ENCODE measurements at regions not wholly inside any gene's neighbourhood (a gene's known extent, or its start where the extent isn't known, plus 50 kb on each side); places are given as distances from the start of the nearest gene placed in this dataset.
"Not testable (repeated sequence)": the region's sequence is repeated elsewhere in the genome, so short reads cannot be mapped to it uniquely, and the experiment has no call there.

GRCh38 chr2:184157141-184157540 is 441.2 kb upstream of the ZNF804A start:
- no peak overlapping the region for H3K4me3 ChIP-seq (ENCODE audit: low read depth, low read length)
- DNase-seq (ENCODE audit: low read depth), result no peak
- no peak for TF ChIP-seq CTCF (IDR thresholded peaks at IDR 0.05; ENCODE audit: low read depth, low read length, missing control alignments)

- H3K4me3 ChIP-seq (ENCODE audit: low read depth, low read length), result no peak overlapping the region
- no peak for DNase-seq (ENCODE audit: low read depth)
- no peak for TF ChIP-seq CTCF (IDR thresholded peaks at IDR 0.05; ENCODE audit: low read depth, low read length, missing control alignments)
Measured at GRCh38 chr2:184162426-184162825, 435.9 kb upstream of the ZNF804A start.

GRCh38 chr2:184168823-184169222 is 429.5 kb upstream of the ZNF804A start:
- DNase-seq (ENCODE audit: low read depth); H3K4me3 ChIP-seq (ENCODE audit: low read depth, low read length): not testable (repeated sequence)

GRCh38 chr2:184169366-184169765 is 429.0 kb upstream of the ZNF804A start:
- no peak for DNase-seq (ENCODE audit: low read depth)
- H3K4me3 ChIP-seq (ENCODE audit: low read depth, low read length), result no peak overlapping the region
- no peak for TF ChIP-seq CTCF (IDR thresholded peaks at IDR 0.05; ENCODE audit: low read depth, low read length, missing control alignments)

GRCh38 chr2:184174493-184175104 is 423.7 kb upstream of the ZNF804A start:
- no peak overlapping the region for H3K4me3 ChIP-seq (ENCODE audit: low read depth, low read length)
- no peak for TF ChIP-seq CTCF (IDR thresholded peaks at IDR 0.05; ENCODE audit: low read depth, low read length, missing control alignments)
- DNase-seq (ENCODE audit: low read depth), result no peak

GRCh38 chr2:184178229-184178628 is 420.1 kb upstream of the ZNF804A start:
- TF ChIP-seq CTCF (IDR thresholded peaks at IDR 0.05; ENCODE audit: low read depth, low read length, missing control alignments), result no peak
- DNase-seq (ENCODE audit: low read depth), result no peak
- no peak overlapping the region for H3K4me3 ChIP-seq (ENCODE audit: low read depth, low read length)

- DNase-seq (ENCODE audit: low read depth), result no peak
- no peak overlapping the region for H3K4me3 ChIP-seq (ENCODE audit: low read depth, low read length)
- TF ChIP-seq CTCF (IDR thresholded peaks at IDR 0.05; ENCODE audit: low read depth, low read length, missing control alignments), result no peak
Measured at GRCh38 chr2:184186436-184186835, 411.9 kb upstream of the ZNF804A start.
